ENCODE measurements at regions not wholly inside any gene's neighbourhood (a gene's known extent, or its start where the extent isn't known, plus 50 kb on each side); places are given as distances from the start of the nearest gene placed in this dataset.

GRCh38 chr9:71524516-71524915 is 243.8 kb downstream of the CEMIP2 start:
- TF ChIP-seq CTCF (IDR thresholded peaks at IDR 0.05; ENCODE audit: extremely low read depth in 1 of 2, insufficient read depth in 1 of 2, low read depth in 1 of 2, low read length in 2 of 2) (no peak), POLR2A (IDR thresholded peaks at IDR 0.05; ENCODE audit: low read depth, low read length) (no peak), POLR2AphosphoS5 (IDR thresholded peaks at IDR 0.05; ENCODE audit: insufficient read depth, low read depth, low read length) (no peak), MAX (IDR thresholded peaks at IDR 0.05; ENCODE audit: insufficient read depth, insufficient read length) (no peak), EZH2 (IDR thresholded peaks at IDR 0.05; ENCODE audit: borderline replicate concordance, low read depth, low read length, severe bottlenecking) (no peak), JUN (IDR thresholded peaks at IDR 0.05; ENCODE audit: borderline replicate concordance, insufficient read depth, insufficient read length, low read depth) (no peak), MYC (IDR thresholded peaks at IDR 0.05; ENCODE audit: low read depth, low read length) (no peak), FOS (IDR thresholded peaks at IDR 0.05; ENCODE audit: borderline replicate concordance, insufficient read depth, low read length) (no peak), GATA2 (IDR thresholded peaks at IDR 0.05; ENCODE audit: insufficient read depth, insufficient read length, low read depth, low read length) (no peak)

Data from endothelial cell of umbilical vein (primary cell).